ENCODE measurements at regions not wholly inside any gene's neighbourhood (a gene's known extent, or its start where the extent isn't known, plus 50 kb on each side); places are given as distances from the start of the nearest gene placed in this dataset.

DNA sequence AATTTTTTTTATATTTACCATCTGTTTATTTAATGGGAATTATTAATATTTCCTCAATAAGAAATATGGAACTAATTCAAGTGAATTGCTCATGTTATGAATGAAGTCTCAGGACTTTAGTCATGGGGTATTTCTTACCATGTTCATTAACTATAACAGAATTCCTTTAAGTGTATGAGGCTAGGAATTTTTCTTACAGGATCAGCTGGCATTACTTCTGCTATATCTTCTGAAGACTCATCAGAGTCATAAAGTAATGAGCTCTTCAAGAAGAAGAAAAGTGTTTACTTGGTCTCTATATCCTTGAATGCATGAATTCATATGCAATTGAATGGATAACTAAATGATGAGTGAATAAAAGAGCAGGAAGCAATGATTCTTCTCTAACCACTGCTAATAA, 486.8 kb upstream of the THBS1 start (continued):
- TF ChIP-seq, protein P1, sequence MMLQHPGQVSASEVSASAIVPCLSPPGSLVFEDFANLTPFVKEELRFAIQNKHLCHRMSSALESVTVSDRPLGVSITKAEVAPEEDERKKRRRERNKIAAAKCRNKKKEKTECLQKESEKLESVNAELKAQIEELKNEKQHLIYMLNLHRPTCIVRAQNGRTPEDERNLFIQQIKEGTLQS (CRISPR knock-in tag; conservative IDR thresholded peaks at IDR 0.05), result no peak
- TF ChIP-seq ZNF671 (CRISPR knock-in tag; IDR thresholded peaks at IDR 0.05) (no peak), PRRX2 (CRISPR knock-in tag; IDR thresholded peaks at IDR 0.05) (no peak), FOXJ3 (CRISPR knock-in tag; IDR thresholded peaks at IDR 0.05; ENCODE audit: borderline replicate concordance) (no peak), MXD4 (CRISPR knock-in tag; IDR thresholded peaks at IDR 0.05; ENCODE audit: borderline replicate concordance) (no peak), MYBL2 (CRISPR knock-in tag; IDR thresholded peaks at IDR 0.05) (no peak), EMX1 (CRISPR knock-in tag; IDR thresholded peaks at IDR 0.05) (no peak), TEAD1 (CRISPR knock-in tag; IDR thresholded peaks at IDR 0.05) (no peak)
- TF ChIP-seq, protein P2, sequence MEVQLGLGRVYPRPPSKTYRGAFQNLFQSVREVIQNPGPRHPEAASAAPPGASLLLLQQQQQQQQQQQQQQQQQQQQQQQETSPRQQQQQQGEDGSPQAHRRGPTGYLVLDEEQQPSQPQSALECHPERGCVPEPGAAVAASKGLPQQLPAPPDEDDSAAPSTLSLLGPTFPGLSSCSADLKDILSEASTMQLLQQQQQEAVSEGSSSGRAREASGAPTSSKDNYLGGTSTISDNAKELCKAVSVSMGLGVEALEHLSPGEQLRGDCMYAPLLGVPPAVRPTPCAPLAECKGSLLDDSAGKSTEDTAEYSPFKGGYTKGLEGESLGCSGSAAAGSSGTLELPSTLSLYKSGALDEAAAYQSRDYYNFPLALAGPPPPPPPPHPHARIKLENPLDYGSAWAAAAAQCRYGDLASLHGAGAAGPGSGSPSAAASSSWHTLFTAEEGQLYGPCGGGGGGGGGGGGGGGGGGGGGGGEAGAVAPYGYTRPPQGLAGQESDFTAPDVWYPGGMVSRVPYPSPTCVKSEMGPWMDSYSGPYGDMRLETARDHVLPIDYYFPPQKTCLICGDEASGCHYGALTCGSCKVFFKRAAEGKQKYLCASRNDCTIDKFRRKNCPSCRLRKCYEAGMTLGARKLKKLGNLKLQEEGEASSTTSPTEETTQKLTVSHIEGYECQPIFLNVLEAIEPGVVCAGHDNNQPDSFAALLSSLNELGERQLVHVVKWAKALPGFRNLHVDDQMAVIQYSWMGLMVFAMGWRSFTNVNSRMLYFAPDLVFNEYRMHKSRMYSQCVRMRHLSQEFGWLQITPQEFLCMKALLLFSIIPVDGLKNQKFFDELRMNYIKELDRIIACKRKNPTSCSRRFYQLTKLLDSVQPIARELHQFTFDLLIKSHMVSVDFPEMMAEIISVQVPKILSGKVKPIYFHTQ (CRISPR knock-in tag; IDR thresholded peaks at IDR 0.05), result no peak
- TF ChIP-seq, protein P3, sequence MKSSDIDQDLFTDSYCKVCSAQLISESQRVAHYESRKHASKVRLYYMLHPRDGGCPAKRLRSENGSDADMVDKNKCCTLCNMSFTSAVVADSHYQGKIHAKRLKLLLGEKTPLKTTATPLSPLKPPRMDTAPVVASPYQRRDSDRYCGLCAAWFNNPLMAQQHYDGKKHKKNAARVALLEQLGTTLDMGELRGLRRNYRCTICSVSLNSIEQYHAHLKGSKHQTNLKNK (CRISPR knock-in tag; IDR thresholded peaks at IDR 0.05), result no peak

DNA sequence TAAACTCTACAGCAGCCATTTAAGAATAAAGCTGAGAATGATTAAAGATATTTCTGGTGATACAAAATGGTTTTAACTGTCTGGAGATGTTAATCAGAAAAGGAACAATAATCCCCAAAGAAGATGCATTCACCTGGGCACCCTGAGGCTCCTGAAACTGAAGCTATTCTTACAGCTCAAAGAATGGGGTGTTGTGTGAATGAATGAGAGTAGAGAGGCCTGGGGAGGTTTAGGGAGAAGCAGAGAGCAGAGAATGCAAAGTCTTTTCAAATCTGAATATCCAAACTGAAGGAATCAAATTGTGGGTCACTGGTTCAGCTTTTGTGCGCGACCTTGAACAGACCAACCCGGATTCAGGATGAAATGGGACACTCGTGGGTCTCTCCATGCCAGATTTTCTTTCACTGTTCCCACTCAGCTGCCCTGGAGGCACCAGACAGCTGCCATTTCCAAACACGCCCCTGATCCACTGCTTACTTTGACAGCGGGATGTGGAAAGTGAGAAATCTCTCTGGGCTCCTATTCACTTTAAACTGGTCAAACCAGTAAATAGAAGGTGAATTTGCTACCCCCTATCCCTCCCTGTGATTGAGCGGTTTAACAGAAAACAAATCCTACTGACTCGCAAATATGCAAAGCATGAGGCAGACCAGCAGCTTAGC, 485.5 kb upstream of the THBS1 start:
- Mint-ChIP-seq H3K36me3 (no peaks in the 10 kb centered on the region), H3K27ac (peak overlapping the region; percentile 87), H3K27me3 (ENCODE audit: low read depth) (no peaks in the 10 kb centered on the region), H3K4me3 (peak overlapping the region; percentile 6), H3K4me1 (peaks cover 26% of the 10 kb centered on the region), H3K9me3 (peaks cover 5% of the 10 kb centered on the region)
- CTCF ChIA-PET, result interaction anchor here (0.8 to 1.4 kb wide), 4 partner anchors 9 to 486 kb away, joined by 3 to 4 read pairs (median 3); partner anchors contain the start of gene THBS1
- DNase-seq (ENCODE audit: low spot score), result no peak
- POLR2A ChIA-PET, result no interaction called here
- ATAC-seq, result peak; percentile 79
- TF ChIP-seq, protein P4, sequence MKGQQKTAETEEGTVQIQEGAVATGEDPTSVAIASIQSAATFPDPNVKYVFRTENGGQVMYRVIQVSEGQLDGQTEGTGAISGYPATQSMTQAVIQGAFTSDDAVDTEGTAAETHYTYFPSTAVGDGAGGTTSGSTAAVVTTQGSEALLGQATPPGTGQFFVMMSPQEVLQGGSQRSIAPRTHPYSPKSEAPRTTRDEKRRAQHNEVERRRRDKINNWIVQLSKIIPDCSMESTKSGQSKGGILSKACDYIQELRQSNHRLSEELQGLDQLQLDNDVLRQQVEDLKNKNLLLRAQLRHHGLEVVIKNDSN (CRISPR knock-in tag; IDR thresholded peaks at IDR 0.05), result no peak
- no peak for TF ChIP-seq JUN (CRISPR knock-in tag; IDR thresholded peaks at IDR 0.05)
- TF ChIP-seq, protein P5, sequence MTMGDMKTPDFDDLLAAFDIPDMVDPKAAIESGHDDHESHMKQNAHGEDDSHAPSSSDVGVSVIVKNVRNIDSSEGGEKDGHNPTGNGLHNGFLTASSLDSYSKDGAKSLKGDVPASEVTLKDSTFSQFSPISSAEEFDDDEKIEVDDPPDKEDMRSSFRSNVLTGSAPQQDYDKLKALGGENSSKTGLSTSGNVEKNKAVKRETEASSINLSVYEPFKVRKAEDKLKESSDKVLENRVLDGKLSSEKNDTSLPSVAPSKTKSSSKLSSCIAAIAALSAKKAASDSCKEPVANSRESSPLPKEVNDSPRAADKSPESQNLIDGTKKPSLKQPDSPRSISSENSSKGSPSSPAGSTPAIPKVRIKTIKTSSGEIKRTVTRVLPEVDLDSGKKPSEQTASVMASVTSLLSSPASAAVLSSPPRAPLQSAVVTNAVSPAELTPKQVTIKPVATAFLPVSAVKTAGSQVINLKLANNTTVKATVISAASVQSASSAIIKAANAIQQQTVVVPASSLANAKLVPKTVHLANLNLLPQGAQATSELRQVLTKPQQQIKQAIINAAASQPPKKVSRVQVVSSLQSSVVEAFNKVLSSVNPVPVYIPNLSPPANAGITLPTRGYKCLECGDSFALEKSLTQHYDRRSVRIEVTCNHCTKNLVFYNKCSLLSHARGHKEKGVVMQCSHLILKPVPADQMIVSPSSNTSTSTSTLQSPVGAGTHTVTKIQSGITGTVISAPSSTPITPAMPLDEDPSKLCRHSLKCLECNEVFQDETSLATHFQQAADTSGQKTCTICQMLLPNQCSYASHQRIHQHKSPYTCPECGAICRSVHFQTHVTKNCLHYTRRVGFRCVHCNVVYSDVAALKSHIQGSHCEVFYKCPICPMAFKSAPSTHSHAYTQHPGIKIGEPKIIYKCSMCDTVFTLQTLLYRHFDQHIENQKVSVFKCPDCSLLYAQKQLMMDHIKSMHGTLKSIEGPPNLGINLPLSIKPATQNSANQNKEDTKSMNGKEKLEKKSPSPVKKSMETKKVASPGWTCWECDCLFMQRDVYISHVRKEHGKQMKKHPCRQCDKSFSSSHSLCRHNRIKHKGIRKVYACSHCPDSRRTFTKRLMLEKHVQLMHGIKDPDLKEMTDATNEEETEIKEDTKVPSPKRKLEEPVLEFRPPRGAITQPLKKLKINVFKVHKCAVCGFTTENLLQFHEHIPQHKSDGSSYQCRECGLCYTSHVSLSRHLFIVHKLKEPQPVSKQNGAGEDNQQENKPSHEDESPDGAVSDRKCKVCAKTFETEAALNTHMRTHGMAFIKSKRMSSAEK (CRISPR knock-in tag; IDR thresholded peaks at IDR 0.05; ENCODE audit: borderline replicate concordance), result no peak
- TF ChIP-seq JAZF1 (CRISPR knock-in tag; IDR thresholded peaks at IDR 0.05), result no peak
- TF ChIP-seq SOX15 (CRISPR knock-in tag; IDR thresholded peaks at IDR 0.05), result no peak
- TF ChIP-seq TEAD4 (CRISPR knock-in tag; IDR thresholded peaks at IDR 0.05), result no peak
- TF ChIP-seq, protein P6, sequence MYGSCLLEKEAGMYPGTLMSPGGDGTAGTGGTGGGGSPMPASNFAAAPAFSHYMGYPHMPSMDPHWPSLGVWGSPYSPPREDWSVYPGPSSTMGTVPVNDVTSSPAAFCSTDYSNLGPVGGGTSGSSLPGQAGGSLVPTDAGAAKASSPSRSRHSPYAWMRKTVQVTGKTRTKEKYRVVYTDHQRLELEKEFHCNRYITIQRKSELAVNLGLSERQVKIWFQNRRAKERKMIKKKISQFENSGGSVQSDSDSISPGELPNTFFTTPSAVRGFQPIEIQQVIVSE (CRISPR knock-in tag; IDR thresholded peaks at IDR 0.05; ENCODE audit: borderline replicate concordance), result no peak
- TF ChIP-seq, protein P3 (CRISPR knock-in tag; IDR thresholded peaks at IDR 0.05), result no peak
- TF ChIP-seq KAT7 (CRISPR knock-in tag; IDR thresholded peaks at IDR 0.05; ENCODE audit: borderline replicate concordance), result no peak
- no peak for TF ChIP-seq ZNF263 (CRISPR knock-in tag; IDR thresholded peaks at IDR 0.05; ENCODE audit: low read depth)
- no peak for TF ChIP-seq IRF2 (CRISPR knock-in tag; IDR thresholded peaks at IDR 0.05; ENCODE audit: borderline replicate concordance, low read depth)
